PC-9 (cell line): ENCODE measurements at regions not wholly inside any gene's neighbourhood (a gene's known extent, or its start where the extent isn't known, plus 50 kb on each side); places are given as distances from the start of the nearest gene placed in this dataset.

Experiments
- BruUV-seq: library from RNA; stranded (reverse); fragments of 400-500 nt; replicated peaks from 2 replicates; lab custom pipeline; 2021; lab: Mats Ljungman, UMichigan
- CTCF ChIA-PET: fragments of 300-600 bp; sonication (Branson Sonifier 250); formaldehyde crosslinking; loops from one replicate; lab custom pipeline; 2022; ENCODE audit warnings: antibody characterized with exemption; lab: Charles Lee
- POLR2A ChIA-PET: fragments of 300-600 bp; sonication (Branson Sonifier 250); formaldehyde crosslinking; loops from one replicate; lab custom pipeline; 2022; ENCODE audit warnings: antibody characterized with exemption; ENCODE audit not compliant: unreplicated experiment; lab: Charles Lee
- DNase-seq, 2 experiments: peaks; one replicate each; pipeline versions ENCODE4 v3.0.0 to v3.0.0-alpha.2; 2015 to 2022; ENCODE audit warnings: mixed read lengths in 1 of 2
- H2AFZ ChIP-seq: fragments of 200-600 bp; sonication (generic); 2 replicates; pipeline ENCODE4 v1.8.1; 2017; ENCODE audit warnings: antibody characterized with exemption
- H3F3A ChIP-seq: fragments of 200-600 bp; sonication (generic); 2 replicates; pipeline ENCODE4 v1.8.1; 2017; ENCODE audit warnings: antibody characterized with exemption, mild to moderate bottlenecking, low read depth; ENCODE audit not compliant: insufficient read depth
- H3K27ac ChIP-seq: fragments of 200-600 bp; sonication (generic); 2 replicates; pipeline ENCODE4 v1.6.1; 2016; ENCODE audit warnings: mixed run types
- H3K27me3 ChIP-seq: fragments of 200-600 bp; sonication (generic); 2 replicates; pipeline ENCODE4 v1.6.1; 2016; ENCODE audit warnings: low read depth, mixed run types; ENCODE audit not compliant: insufficient read depth
- H3K36me3 ChIP-seq: fragments of 200-600 bp; sonication (generic); 2 replicates; pipeline ENCODE4 v1.6.1; 2016; ENCODE audit warnings: low read depth, mixed run types
- H3K4me1 ChIP-seq: fragments of 200-600 bp; sonication (generic); replicated peaks from 2 replicates; pipeline ENCODE4 v1.6.1; 2016; ENCODE audit warnings: mixed run types; ENCODE audit not compliant: insufficient read depth
- H3K4me2 ChIP-seq: fragments of 200-600 bp; sonication (generic); 2 replicates; pipeline ENCODE4 v1.6.1; 2017; ENCODE audit warnings: mixed run types
- H3K4me3 ChIP-seq: fragments of 200-600 bp; sonication (generic); 2 replicates; pipeline ENCODE4 v1.6.1; 2016; ENCODE audit warnings: mixed run types
- H3K79me2 ChIP-seq: fragments of 200-600 bp; sonication (generic); 2 replicates; pipeline ENCODE4 v1.6.1; 2017; ENCODE audit warnings: low read depth, mixed run types
- H3K9me2 ChIP-seq: fragments of 200-600 bp; sonication (generic); 2 replicates; pipeline ENCODE4 v1.8.1; 2017; ENCODE audit warnings: mild to moderate bottlenecking; ENCODE audit not compliant: insufficient read depth
- H3K9me3 ChIP-seq: fragments of 200-600 bp; sonication (generic); 2 replicates; pipeline ENCODE4 v1.8.1; 2016; ENCODE audit warnings: low read depth; ENCODE audit not compliant: insufficient read depth
- H4K20me1 ChIP-seq: fragments of 200-600 bp; sonication (generic); 2 replicates; pipeline ENCODE4 v1.8.1; 2017; ENCODE audit not compliant: insufficient read depth
- CTCF ChIP-seq: fragments of 200-600 bp; sonication (generic); conservative IDR thresholded peaks from 2 replicates; pipeline ENCODE4 v1.6.1; 2017; ENCODE audit warnings: mixed run types, antibody characterized with exemption, mild to moderate bottlenecking, moderate library complexity
- EZH2 ChIP-seq: fragments of 200-600 bp; sonication (generic); IDR thresholded peaks from 2 replicates; pipeline ENCODE4 v1.8.0; 2017; ENCODE audit warnings: antibody characterized with exemption, low read depth
- intact Hi-C: fragments of 100-400 bp; cut with micrococcal nuclease; formaldehyde crosslinking; loops from one replicate; pipeline ENCODE4 v1.10.0; 2022; ENCODE audit not compliant: unreplicated experiment

- Histone ChIP-seq H3K4me3 (no peak overlapping the region), H3K27ac (no peak overlapping the region), H3K27me3 (no peaks in the 10 kb centered on the region), H2AFZ (no peak overlapping the region), H3K9me3 (no peaks in the 10 kb centered on the region), H3K4me1 (no peaks in the 10 kb centered on the region), H3K4me2 (no peak overlapping the region), H3F3A (no peaks in the 10 kb centered on the region), H3K9me2 (no peaks in the 10 kb centered on the region; the same call in 1 of the 2 replicates), H3K36me3 (no peaks in the 10 kb centered on the region), H4K20me1 (no peaks in the 10 kb centered on the region), H3K79me2 (no peaks in the 10 kb centered on the region)
- ChIA-PET POLR2A (no interaction called here), CTCF (no interaction called here)
- intact Hi-C loops: no loop called here
- TF ChIP-seq CTCF (no peak), EZH2 (no peak)
- DNase-seq: no peak
- no TSS peak for BruUV-seq
Measured at GRCh38 chr3:102756706-102757105, 321.9 kb downstream of the ZPLD1 start.

- TF ChIP-seq CTCF: no peak
- no peak for TF ChIP-seq EZH2
- no peaks in the 10 kb centered on the region for H3K4me1 ChIP-seq
- H3F3A ChIP-seq: no peaks in the 10 kb centered on the region
- no peaks in the 10 kb centered on the region for H4K20me1 ChIP-seq
- no peaks in the 10 kb centered on the region; the same call in 1 of the 2 replicates for H3K9me2 ChIP-seq
- no peak overlapping the region for H3K27ac ChIP-seq
- no peaks in the 10 kb centered on the region for H3K9me3 ChIP-seq
- BruUV-seq: no TSS peak
- H3K4me3 ChIP-seq: no peak overlapping the region
- no peak overlapping the region for H2AFZ ChIP-seq
- intact Hi-C loops: no loop called here
- no peaks in the 10 kb centered on the region for H3K36me3 ChIP-seq
- H3K4me2 ChIP-seq: no peak overlapping the region
- POLR2A ChIA-PET: no interaction called here
- no peaks in the 10 kb centered on the region for H3K27me3 ChIP-seq
- CTCF ChIA-PET: no interaction called here
- H3K79me2 ChIP-seq: no peaks in the 10 kb centered on the region
- DNase-seq: no peak
Measured at GRCh38 chr3:102757950-102758349, 323.1 kb downstream of the ZPLD1 start.

- no TSS peak for BruUV-seq
- DNase-seq: no peak
- no peaks in the 10 kb centered on the region for H3K36me3 ChIP-seq
Measured at GRCh38 chr3:102761766-102762165, 327.0 kb downstream of the ZPLD1 start.

More at GRCh38 chr3:102761766-102762165, 327.0 kb downstream of the ZPLD1 start:
- intact Hi-C loops: no loop called here
- Histone ChIP-seq H3K9me3 (no peaks in the 10 kb centered on the region), H3K4me2 (no peak overlapping the region), H3K79me2 (no peaks in the 10 kb centered on the region), H2AFZ (no peak overlapping the region), H3F3A (no peaks in the 10 kb centered on the region), H3K4me3 (no peak overlapping the region), H3K9me2 (no peaks in the 10 kb centered on the region), H3K27me3 (no peaks in the 10 kb centered on the region), H3K27ac (no peak overlapping the region), H4K20me1 (no peaks in the 10 kb centered on the region), H3K4me1 (no peaks in the 10 kb centered on the region)
- ChIA-PET CTCF (no interaction called here), POLR2A (interaction anchor here (0.6 kb wide), 1 partner anchor 1119 kb away, joined by 5 read pairs; no protein-coding TSS in a partner anchor)
- TF ChIP-seq CTCF: no peak
- no peak for TF ChIP-seq EZH2
